ENCODE measurements at regions not wholly inside any gene's neighbourhood (a gene's known extent, or its start where the extent isn't known, plus 50 kb on each side); places are given as distances from the start of the nearest gene placed in this dataset.
"Not testable (repeated sequence)": the region's sequence is repeated elsewhere in the genome, so short reads cannot be mapped to it uniquely, and the experiment has no call there.

GRCh38 chr16:26816266-26816665 is 250.5 kb upstream of the C16orf82 start:
- no peaks in the 10 kb centered on the region for H3K9me3 Mint-ChIP-seq
- H3K4me1 Mint-ChIP-seq (ENCODE audit: low read depth in 2 of 2): no peaks in the 10 kb centered on the region
- H3K27ac Mint-ChIP-seq: no peak overlapping the region
- DNase-seq (no peak), ATAC-seq (replicated peaks) (no peak)
- no peak overlapping the region for H3K4me3 Mint-ChIP-seq
- no peaks in the 10 kb centered on the region for H3K36me3 Mint-ChIP-seq (ENCODE audit: insufficient read depth)
- peaks cover 12 to 31% of the 10 kb centered on the region in 2 donors for H3K27me3 Mint-ChIP-seq

DNA sequence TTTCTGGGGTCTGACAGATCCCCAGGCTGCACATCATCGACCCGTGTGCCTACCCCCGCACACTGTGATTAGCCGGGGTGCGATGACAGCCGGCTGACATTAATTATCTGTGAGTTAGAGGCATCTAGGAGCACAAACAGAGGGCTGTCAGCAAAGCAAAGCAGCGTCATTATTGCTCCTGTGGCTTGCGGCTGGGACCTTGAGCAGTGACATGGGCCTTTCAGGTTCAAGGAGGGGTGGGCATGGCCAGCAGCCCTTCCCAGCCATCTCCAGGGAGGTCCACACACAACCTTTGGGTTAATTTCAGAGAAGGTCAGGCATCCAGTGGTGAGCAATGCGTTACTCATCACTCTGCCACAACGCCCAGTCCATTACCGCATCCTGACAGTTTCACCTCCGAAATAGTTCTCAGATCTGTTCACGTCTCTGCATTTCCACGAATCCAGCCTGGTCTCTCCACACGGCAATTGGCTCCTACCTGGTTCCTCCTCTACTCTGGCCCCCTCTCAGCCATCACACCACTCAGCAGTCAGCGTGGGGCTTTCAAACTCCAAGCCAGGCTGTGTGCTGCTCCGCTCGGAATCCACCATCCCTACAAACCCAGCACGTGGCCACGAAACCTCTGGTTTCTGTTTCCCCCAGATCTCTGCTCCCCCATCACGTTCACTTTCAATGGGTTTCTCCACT is 249.7 kb upstream of the C16orf82 start:
- DNase-seq (no peak), ATAC-seq (replicated peaks) (no peak)
- Mint-ChIP-seq H3K9me3 (no peaks in the 10 kb centered on the region), H3K36me3 (ENCODE audit: insufficient read depth) (no peaks in the 10 kb centered on the region), H3K4me3 (no peak overlapping the region), H3K27ac (no peak overlapping the region), H3K4me1 (ENCODE audit: low read depth in 2 of 2) (no peaks in the 10 kb centered on the region), H3K27me3 (peaks cover 12 to 31% of the 10 kb centered on the region in 2 donors)

DNA sequence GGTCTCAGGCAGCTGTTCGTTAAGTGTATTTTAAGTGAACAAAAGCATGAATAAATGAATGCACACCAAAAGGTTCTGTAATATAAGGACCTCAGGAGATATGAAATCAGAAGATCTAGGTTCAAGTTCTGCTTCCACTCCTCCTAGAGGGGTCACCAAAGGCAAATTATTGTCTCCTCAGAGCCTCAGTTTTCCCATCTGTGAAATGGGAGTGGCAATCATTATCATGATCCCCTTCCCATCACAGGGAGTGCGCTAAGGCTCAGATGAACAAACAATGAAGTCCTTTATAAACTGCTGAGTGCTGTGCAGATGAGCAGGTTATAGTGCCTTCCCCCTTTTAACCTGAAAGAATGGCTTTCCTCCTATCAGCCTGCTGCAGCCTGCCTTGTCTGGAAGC is 248.3 kb upstream of the C16orf82 start:
- ATAC-seq (replicated peaks): no peak
- Mint-ChIP-seq H3K9me3 (no peaks in the 10 kb centered on the region), H3K27ac (no peak overlapping the region), H3K36me3 (ENCODE audit: insufficient read depth) (no peaks in the 10 kb centered on the region), H3K4me3 (no peak overlapping the region), H3K4me1 (ENCODE audit: low read depth in 2 of 2) (no peaks in the 10 kb centered on the region), H3K27me3 (peaks cover 12 to 43% of the 10 kb centered on the region in 2 donors)
- DNase-seq: no peak

GRCh38 chr16:26824469-26824868 is 242.3 kb upstream of the C16orf82 start:
- H3K4me1 Mint-ChIP-seq (ENCODE audit: low read depth in 2 of 2): no peaks in the 10 kb centered on the region
- DNase-seq (no peak), ATAC-seq (replicated peaks) (no peak)
- H3K9me3 Mint-ChIP-seq: no peaks in the 10 kb centered on the region
- peaks cover 39 to 62% of the 10 kb centered on the region in 2 donors for H3K27me3 Mint-ChIP-seq
- no peaks in the 10 kb centered on the region for H3K36me3 Mint-ChIP-seq (ENCODE audit: insufficient read depth)
- H3K4me3 Mint-ChIP-seq: no peak overlapping the region
- no peak overlapping the region for H3K27ac Mint-ChIP-seq

DNA sequence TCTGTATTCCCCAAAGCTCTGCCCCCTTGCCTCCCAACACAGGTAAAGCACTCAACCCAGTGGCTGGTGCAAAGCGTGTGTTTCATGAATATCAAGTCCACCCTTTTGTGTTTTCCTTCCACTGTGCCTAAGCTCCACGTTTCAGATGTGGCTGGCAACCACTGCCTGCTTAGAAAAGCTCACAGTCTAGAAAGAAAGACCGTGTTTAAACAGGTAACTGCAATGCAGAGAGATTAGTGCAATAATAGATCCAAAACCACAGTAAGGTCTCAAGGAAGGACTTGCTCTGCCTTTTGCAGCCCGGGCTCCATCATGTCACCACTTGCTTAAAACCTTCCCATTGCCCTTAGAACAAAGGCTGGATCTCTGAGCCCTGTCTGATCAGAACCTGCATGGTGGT is 240.2 kb upstream of the C16orf82 start:
- H3K27ac Mint-ChIP-seq: no peak overlapping the region
- ATAC-seq (replicated peaks) (no peak), DNase-seq (no peak)
- no peak overlapping the region for H3K4me3 Mint-ChIP-seq
- H3K9me3 Mint-ChIP-seq: no peaks in the 10 kb centered on the region
- no peaks in the 10 kb centered on the region for H3K4me1 Mint-ChIP-seq (ENCODE audit: low read depth in 2 of 2)
- H3K27me3 Mint-ChIP-seq: peaks cover 48 to 68% of the 10 kb centered on the region in 2 donors
- no peaks in the 10 kb centered on the region for H3K36me3 Mint-ChIP-seq (ENCODE audit: insufficient read depth)

DNA sequence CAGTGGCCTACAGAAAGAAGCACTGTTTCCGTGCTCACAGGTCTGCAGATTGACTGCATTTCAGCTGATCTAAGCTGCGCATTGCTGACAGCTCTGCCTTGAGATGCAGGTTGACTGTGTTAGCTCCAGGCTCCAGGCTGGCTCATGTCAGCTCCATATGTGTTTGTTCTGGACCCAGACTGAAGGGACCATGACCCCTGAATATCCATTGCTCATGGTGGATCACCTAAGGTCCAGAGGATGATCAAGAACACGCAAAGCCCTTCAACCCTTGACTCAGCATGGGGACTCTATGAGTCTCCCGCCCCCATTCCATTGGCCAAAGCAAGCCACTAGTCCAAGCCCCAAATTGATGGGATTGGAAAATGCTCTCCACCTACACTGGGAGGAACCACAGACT is 239.3 kb upstream of the C16orf82 start:
- peaks cover 53 to 68% of the 10 kb centered on the region in 2 donors for H3K27me3 Mint-ChIP-seq
- no peak overlapping the region for H3K27ac Mint-ChIP-seq
- H3K9me3 Mint-ChIP-seq: no peaks in the 10 kb centered on the region
- no peak for DNase-seq
- H3K4me1 Mint-ChIP-seq (ENCODE audit: low read depth in 2 of 2): no peaks in the 10 kb centered on the region
- H3K4me3 Mint-ChIP-seq: no peak overlapping the region
- H3K36me3 Mint-ChIP-seq (ENCODE audit: insufficient read depth): no peaks in the 10 kb centered on the region
- ATAC-seq (replicated peaks): no peak

DNA sequence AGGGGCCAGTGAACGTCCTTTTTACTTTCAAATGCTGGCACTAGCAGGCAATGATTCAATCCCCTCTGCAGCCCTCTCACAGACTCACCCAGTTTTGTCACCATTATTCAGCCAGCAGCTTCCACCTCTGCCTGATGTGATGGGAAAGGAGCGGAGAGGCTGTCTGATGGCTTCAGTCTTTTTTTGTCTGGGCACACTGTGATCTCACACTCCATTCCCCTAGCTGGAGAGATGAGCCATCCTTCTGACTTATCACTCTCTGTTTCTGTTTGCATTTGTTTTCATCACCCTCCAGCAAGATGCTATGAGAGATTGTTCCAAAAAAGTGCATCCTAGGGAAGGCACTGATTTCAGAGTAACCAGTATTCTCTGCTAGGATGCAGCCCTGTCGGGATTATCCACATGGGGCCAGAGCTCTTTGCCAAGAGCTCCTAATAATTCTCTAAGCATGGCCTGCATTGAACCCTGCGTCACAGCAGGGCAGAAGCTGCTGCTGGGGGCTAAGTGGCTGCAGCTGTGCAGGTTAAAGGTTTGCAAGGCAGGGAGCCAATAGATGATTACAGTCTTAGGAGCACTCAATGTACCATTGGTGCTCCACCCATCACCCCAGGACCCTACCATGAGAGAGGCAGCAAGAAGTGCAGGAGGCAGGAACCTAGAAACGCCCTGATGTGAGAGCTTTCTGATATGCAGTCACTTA is 236.1 kb upstream of the C16orf82 start:
- Mint-ChIP-seq H3K4me3 (no peak overlapping the region), H3K27me3 (peaks cover 43 to 48% of the 10 kb centered on the region in 2 donors), H3K27ac (no peak overlapping the region), H3K4me1 (ENCODE audit: low read depth in 2 of 2) (no peaks in the 10 kb centered on the region), H3K9me3 (no peaks in the 10 kb centered on the region), H3K36me3 (ENCODE audit: insufficient read depth) (no peaks in the 10 kb centered on the region)
- ATAC-seq (replicated peaks): no peak
- no peak for DNase-seq

- not testable (repeated sequence) for H3K27ac Mint-ChIP-seq; H3K4me1 Mint-ChIP-seq (ENCODE audit: low read depth in 2 of 2); DNase-seq; ATAC-seq (replicated peaks); H3K4me3 Mint-ChIP-seq; H3K36me3 Mint-ChIP-seq (ENCODE audit: insufficient read depth); H3K9me3 Mint-ChIP-seq
- peaks cover 22 to 23% of the 10 kb centered on the region in 2 donors for H3K27me3 Mint-ChIP-seq
Observed at GRCh38 chr16:26836114-26836513, 230.6 kb upstream of the C16orf82 start.

- Mint-ChIP-seq H3K27me3 (peaks cover 11 to 24% of the 10 kb centered on the region in 2 donors), H3K27ac (no peak overlapping the region), H3K36me3 (ENCODE audit: insufficient read depth) (no peaks in the 10 kb centered on the region), H3K9me3 (no peaks in the 10 kb centered on the region), H3K4me3 (no peak overlapping the region), H3K4me1 (ENCODE audit: low read depth in 2 of 2) (no peaks in the 10 kb centered on the region)
- DNase-seq (no peak), ATAC-seq (replicated peaks) (no peak)
Observed at GRCh38 chr16:26838931-26839330, 227.8 kb upstream of the C16orf82 start.

GRCh38 chr16:26840691-26841090 is 226.0 kb upstream of the C16orf82 start:
- no peak overlapping the region for H3K4me3 Mint-ChIP-seq
- no peak overlapping the region for H3K27ac Mint-ChIP-seq
- DNase-seq: no peak
- no peak for ATAC-seq (replicated peaks)
- peaks cover 13 to 33% of the 10 kb centered on the region in 2 donors for H3K27me3 Mint-ChIP-seq
- H3K4me1 Mint-ChIP-seq (ENCODE audit: low read depth in 2 of 2): no peaks in the 10 kb centered on the region
- H3K36me3 Mint-ChIP-seq (ENCODE audit: insufficient read depth): no peaks in the 10 kb centered on the region
- no peaks in the 10 kb centered on the region for H3K9me3 Mint-ChIP-seq

GRCh38 chr16:26856271-26856670 is 210.5 kb upstream of the C16orf82 start:
- Mint-ChIP-seq H3K36me3 (ENCODE audit: insufficient read depth) (peaks cover 3% of the 10 kb centered on the region), H3K4me3 (no peak overlapping the region), H3K9me3 (peaks cover 8 to 13% of the 10 kb centered on the region in 2 donors), H3K4me1 (ENCODE audit: low read depth in 2 of 2) (no peaks in the 10 kb centered on the region), H3K27ac (no peak overlapping the region), H3K27me3 (peaks cover 21 to 24% of the 10 kb centered on the region in 2 donors)
- no peak for ATAC-seq (replicated peaks)
- DNase-seq: no peak

- Mint-ChIP-seq H3K27me3 (peaks cover 21 to 29% of the 10 kb centered on the region in 2 donors), H3K4me1 (ENCODE audit: low read depth in 2 of 2) (no peaks in the 10 kb centered on the region), H3K9me3 (peaks cover 9 to 18% of the 10 kb centered on the region in 2 donors), H3K4me3 (no peak overlapping the region), H3K36me3 (ENCODE audit: insufficient read depth) (peaks cover 3% of the 10 kb centered on the region), H3K27ac (no peak overlapping the region)
- ATAC-seq (replicated peaks) (no peak), DNase-seq (no peak)
Observed at GRCh38 chr16:26856791-26857190, 209.9 kb upstream of the C16orf82 start.

GRCh38 chr16:26857371-26857770 is 209.4 kb upstream of the C16orf82 start:
- ATAC-seq (replicated peaks) (no peak), DNase-seq (no peak)
- Mint-ChIP-seq H3K4me3 (no peak overlapping the region), H3K27ac (no peak overlapping the region), H3K4me1 (ENCODE audit: low read depth in 2 of 2) (no peaks in the 10 kb centered on the region), H3K9me3 (peaks cover 9 to 18% of the 10 kb centered on the region in 2 donors), H3K36me3 (ENCODE audit: insufficient read depth) (peaks cover 3% of the 10 kb centered on the region), H3K27me3 (peaks cover 21 to 29% of the 10 kb centered on the region in 2 donors)

GRCh38 chr16:26860506-26860905 is 206.2 kb upstream of the C16orf82 start:
- H3K27me3 Mint-ChIP-seq: peaks cover 20 to 36% of the 10 kb centered on the region in 2 donors
- no peaks in the 10 kb centered on the region for H3K4me1 Mint-ChIP-seq (ENCODE audit: low read depth in 2 of 2)
- ATAC-seq (replicated peaks) (no peak), DNase-seq (no peak)
- H3K27ac Mint-ChIP-seq: no peak overlapping the region
- H3K9me3 Mint-ChIP-seq: peaks cover 9 to 18% of the 10 kb centered on the region in 2 donors
- no peak overlapping the region for H3K4me3 Mint-ChIP-seq
- H3K36me3 Mint-ChIP-seq (ENCODE audit: insufficient read depth): peaks cover 3% of the 10 kb centered on the region

Measured in effector memory CD8-positive, alpha-beta T cell (primary cell).